Endodermal cell (in vitro differentiated cells): ENCODE measurements at regions not wholly inside any gene's neighbourhood (a gene's known extent, or its start where the extent isn't known, plus 50 kb on each side); places are given as distances from the start of the nearest gene placed in this dataset.
A peak's percentile ranks its signal among the peaks of the same experiment; 100 is the strongest.

Experiments used
- DNase-seq: peaks from one replicate; pipeline ENCODE4 v3.0.0-alpha.2; 2017
- H3K27ac ChIP-seq: 2 replicates; pipeline ENCODE4 v1.5.1; 2013; ENCODE audit warnings: mild to moderate bottlenecking, low read depth, low read length, moderate library complexity
- H3K27me3 ChIP-seq: 2 replicates; pipeline ENCODE4 v1.6.1; 2013; ENCODE audit warnings: mild to moderate bottlenecking, low read length, moderate library complexity; ENCODE audit not compliant: insufficient read depth, control insufficient read depth, poor library complexity, severe bottlenecking
- H3K36me3 ChIP-seq: 2 replicates; pipeline ENCODE4 v1.7.0; 2013; ENCODE audit warnings: mild to moderate bottlenecking, low read length, moderate library complexity; ENCODE audit not compliant: control insufficient read depth, insufficient read depth
- H3K4me1 ChIP-seq: one replicate; pipeline ENCODE4 v1.7.0; 2013; ENCODE audit warnings: low read length; ENCODE audit not compliant: control insufficient read depth, insufficient read depth
- H3K4me3 ChIP-seq: 2 replicates; pipeline ENCODE4 v1.5.1; 2013; ENCODE audit warnings: mild to moderate bottlenecking, low read length, moderate library complexity
- H3K9ac ChIP-seq: 2 replicates; pipeline ENCODE4 v1.6.1; 2013; ENCODE audit warnings: mild to moderate bottlenecking, low read length, moderate library complexity; ENCODE audit not compliant: poor library complexity, severe bottlenecking; ENCODE audit errors: extremely low read depth
- H3K9me3 ChIP-seq: 2 replicates; pipeline ENCODE4 v1.6.1; 2013; ENCODE audit warnings: mild to moderate bottlenecking, low read length, moderate library complexity; ENCODE audit not compliant: control insufficient read depth
- H3K27ac Mint-ChIP-seq: 2 replicates; pipeline ENCODE4 v1.8.0; 2020; ENCODE audit warnings: mixed read lengths
- H3K27me3 Mint-ChIP-seq: 2 replicates; pipeline ENCODE4 v1.8.0; 2021; ENCODE audit warnings: mild to moderate bottlenecking, mixed read lengths; ENCODE audit not compliant: insufficient read depth
- H3K36me3 Mint-ChIP-seq: 2 replicates; pipeline ENCODE4 v1.8.0; 2020; ENCODE audit warnings: low read depth, mixed read lengths
- H3K4me1 Mint-ChIP-seq: 2 replicates; pipeline ENCODE4 v1.8.0; 2020; ENCODE audit warnings: mixed read lengths
- H3K4me3 Mint-ChIP-seq: 2 replicates; pipeline ENCODE4 v1.8.0; 2020; ENCODE audit warnings: mild to moderate bottlenecking, moderate library complexity, mixed read lengths
- H3K9me3 Mint-ChIP-seq: 2 replicates; pipeline ENCODE4 v1.8.0; 2020; ENCODE audit warnings: mild to moderate bottlenecking, mixed read lengths
- CTCF ChIP-seq: fragments of 200-600 bp; sonication (generic); conservative IDR thresholded peaks from 2 replicates; pipeline ENCODE4 v1.5.0; 2021; ENCODE audit warnings: antibody characterized with exemption, mild to moderate bottlenecking
- WGBS, 2 experiments: methylation state at CpG; one replicate each; pipeline versions ENCODE4 v1.1.5 to v1.1.7; 2013; ENCODE audit warnings: missing lambda C conversion rate in 2 of 2, mixed read lengths in 1 of 2; ENCODE audit not compliant: insufficient coverage in 1 of 2, insufficient read length in 1 of 2; 5-methylcytosine and 5-hydroxymethylcytosine counted together

GRCh38 chr7:91671245-91671644 lies 209.3 kb downstream of the MTERF1 start:
- no peak for TF ChIP-seq CTCF
- Mint-ChIP-seq H3K9me3 (no peaks in the 10 kb centered on the region), H3K27ac (no peak overlapping the region), H3K36me3 (no peaks in the 10 kb centered on the region), H3K4me1 (no peaks in the 10 kb centered on the region), H3K4me3 (no peak overlapping the region), H3K27me3 (no peaks in the 10 kb centered on the region)
- no peak for DNase-seq
- Histone ChIP-seq H3K4me3 (no peak overlapping the region), H3K27me3 (no peaks in the 10 kb centered on the region), H3K4me1 (no peaks in the 10 kb centered on the region), H3K9ac (no peak overlapping the region), H3K36me3 (no peaks in the 10 kb centered on the region), H3K27ac (no peak overlapping the region), H3K9me3 (no peaks in the 10 kb centered on the region)
- 93% methylated on average over 3 of the region's 3 CpGs; no CpG with 5 or more reads in 1 of the 2 experiments for WGBS, 2 experiments

GRCh38 chr7:91674470-91674869 lies 206.0 kb downstream of the MTERF1 start:
- Mint-ChIP-seq H3K4me3 (no peak overlapping the region), H3K4me1 (no peaks in the 10 kb centered on the region), H3K27me3 (no peaks in the 10 kb centered on the region), H3K9me3 (peaks cover 4% of the 10 kb centered on the region), H3K27ac (no peak overlapping the region), H3K36me3 (no peaks in the 10 kb centered on the region)
- Histone ChIP-seq H3K27ac (no peak overlapping the region), H3K4me1 (no peaks in the 10 kb centered on the region), H3K27me3 (no peaks in the 10 kb centered on the region), H3K4me3 (no peak overlapping the region), H3K9ac (no peak overlapping the region), H3K36me3 (no peaks in the 10 kb centered on the region), H3K9me3 (peaks cover 4% of the 10 kb centered on the region)
- DNase-seq, result no peak
- no peak for TF ChIP-seq CTCF
- 88 to 93% methylated on average over 3 to 4 of the region's 4 CpGs for WGBS, 2 experiments

GRCh38 chr7:91681718-91682117 lies 198.8 kb downstream of the MTERF1 start:
- DNase-seq, result no peak
- no peak for TF ChIP-seq CTCF
- 90 to 100% methylated on average over 2 to 3 of the region's 3 CpGs for WGBS, 2 experiments
- Mint-ChIP-seq H3K4me3 (no peak overlapping the region), H3K36me3 (peaks cover 2% of the 10 kb centered on the region), H3K9me3 (peaks cover 33% of the 10 kb centered on the region), H3K4me1 (no peaks in the 10 kb centered on the region), H3K27me3 (no peaks in the 10 kb centered on the region), H3K27ac (no peak overlapping the region)
- Histone ChIP-seq H3K9ac (no peak overlapping the region), H3K27ac (no peak overlapping the region), H3K36me3 (no peaks in the 10 kb centered on the region), H3K9me3 (peaks cover 29% of the 10 kb centered on the region), H3K4me1 (no peaks in the 10 kb centered on the region), H3K4me3 (peak overlapping the region; percentile 11), H3K27me3 (no peaks in the 10 kb centered on the region)
